Mesenchymal stem cell (in vitro differentiated cells and primary cell): ENCODE measurements at regions not wholly inside any gene's neighbourhood (a gene's known extent, or its start where the extent isn't known, plus 50 kb on each side); places are given as distances from the start of the nearest gene placed in this dataset.
"Not testable (repeated sequence)": the region's sequence is repeated elsewhere in the genome, so short reads cannot be mapped to it uniquely, and the experiment has no call there.

Experiments
- DNase-seq: peaks from one replicate; pipeline ENCODE4 v3.0.0-alpha.2; 2013
- H2AFZ ChIP-seq: one replicate; pipeline ENCODE4 v1.6.1; 2013; ENCODE audit warnings: low read depth, mild to moderate bottlenecking, control low read depth, inconsistent platforms, low read length, moderate library complexity
- H2AK5ac ChIP-seq: 2 replicates; pipeline ENCODE4 v1.6.1; 2013; ENCODE audit warnings: low read length, moderate library complexity, mild to moderate bottlenecking, inconsistent platforms; ENCODE audit not compliant: severe bottlenecking
- H2BK120ac ChIP-seq: one replicate; pipeline ENCODE4 v1.6.1; 2013; ENCODE audit warnings: low read depth, mild to moderate bottlenecking, inconsistent platforms, low read length, moderate library complexity
- H2BK12ac ChIP-seq, 2 experiments: one replicate each; pipeline ENCODE4 v1.6.1; 2013; ENCODE audit warnings: inconsistent platforms in 2 of 2, low read length in 2 of 2, mild to moderate bottlenecking in 2 of 2, moderate library complexity in 2 of 2, control low read depth in 1 of 2
- H2BK15ac ChIP-seq: one replicate; pipeline ENCODE4 v1.6.1; 2013; ENCODE audit warnings: mild to moderate bottlenecking, low read depth, inconsistent platforms; ENCODE audit not compliant: poor library complexity, severe bottlenecking
- H2BK5ac ChIP-seq: 2 replicates; pipeline ENCODE4 v1.6.1; 2013; ENCODE audit warnings: low read depth, mild to moderate bottlenecking, low read length, control low read depth, inconsistent platforms; ENCODE audit not compliant: poor library complexity, severe bottlenecking
- H3K14ac ChIP-seq, 2 experiments: one replicate each; pipeline ENCODE4 v1.6.1; 2013; ENCODE audit warnings: inconsistent platforms in 2 of 2, low read length in 2 of 2, control low read depth in 1 of 2, mild to moderate bottlenecking in 1 of 2, moderate library complexity in 1 of 2
- H3K18ac ChIP-seq, 2 experiments: one replicate each; pipeline ENCODE4 v1.6.1; 2013; ENCODE audit warnings: inconsistent platforms in 2 of 2, low read length in 2 of 2, control low read depth in 1 of 2, low read depth in 1 of 2, mild to moderate bottlenecking in 1 of 2
- H3K23ac ChIP-seq, 2 experiments: one replicate each; pipeline ENCODE4 v1.6.1; 2013; ENCODE audit warnings: inconsistent platforms in 2 of 2, low read length in 2 of 2, mild to moderate bottlenecking in 2 of 2, moderate library complexity in 2 of 2, control low read depth in 1 of 2
- H3K27ac ChIP-seq: 2 replicates; pipeline ENCODE4 v1.5.1; 2013; ENCODE audit warnings: mild to moderate bottlenecking, moderate library complexity, low read length, control low read depth, inconsistent platforms; ENCODE audit not compliant: poor library complexity, severe bottlenecking
- H3K27me3 ChIP-seq, 2 experiments: 2 replicates each; pipeline versions ENCODE4 v1.6.1 to v1.7.0; 2013; ENCODE audit warnings: low read length in 2 of 2, mild to moderate bottlenecking in 2 of 2, moderate library complexity in 2 of 2, control low read depth in 1 of 2, inconsistent platforms in 1 of 2; ENCODE audit not compliant: control insufficient read depth in 1 of 2, insufficient read depth in 1 of 2
- H3K36me3 ChIP-seq, 2 experiments: 2 replicates each; pipeline versions ENCODE4 v1.6.1 to v1.7.0; 2013; ENCODE audit warnings: low read length in 2 of 2, control low read depth in 1 of 2, inconsistent platforms in 1 of 2, low read depth in 1 of 2, mild to moderate bottlenecking in 1 of 2; ENCODE audit not compliant: insufficient read depth in 2 of 2, control insufficient read depth in 1 of 2
- H3K4ac ChIP-seq, 2 experiments: one replicate each; pipeline ENCODE4 v1.6.1; 2013; ENCODE audit warnings: inconsistent platforms in 2 of 2, low read length in 2 of 2, mild to moderate bottlenecking in 2 of 2, moderate library complexity in 2 of 2, control low read depth in 1 of 2, low read depth in 1 of 2
- H3K4me1 ChIP-seq: 2 replicates; pipeline ENCODE4 v1.6.1; 2013; ENCODE audit warnings: low read depth, low read length, control low read depth; ENCODE audit not compliant: control insufficient read depth, insufficient read depth
- H3K4me2 ChIP-seq: 2 replicates; pipeline ENCODE4 v1.6.1; 2013; ENCODE audit warnings: low read length, mild to moderate bottlenecking, inconsistent platforms; ENCODE audit not compliant: poor library complexity, severe bottlenecking
- H3K4me3 ChIP-seq, 2 experiments: 2 replicates each; pipeline versions ENCODE4 v1.5.1 to v1.7.0; 2013; ENCODE audit warnings: low read length in 2 of 2, mild to moderate bottlenecking in 2 of 2, control low read depth in 1 of 2, low read depth in 1 of 2; ENCODE audit not compliant: insufficient read depth in 1 of 2
- H3K79me1 ChIP-seq: replicated peaks from 2 replicates; pipeline ENCODE4 v1.6.1; 2013; ENCODE audit warnings: mild to moderate bottlenecking, control low read depth, low read length, inconsistent platforms; ENCODE audit not compliant: poor library complexity, severe bottlenecking
- H3K9ac ChIP-seq: 2 replicates; pipeline ENCODE4 v1.7.0; 2013; ENCODE audit warnings: mild to moderate bottlenecking, low read length, moderate library complexity
- H3K9me3 ChIP-seq: 2 replicates; pipeline ENCODE4 v1.7.0; 2013; ENCODE audit warnings: mild to moderate bottlenecking, low read length; ENCODE audit not compliant: control insufficient read depth
- H4K8ac ChIP-seq: one replicate; pipeline ENCODE4 v1.6.1; 2013; ENCODE audit warnings: inconsistent platforms, mild to moderate bottlenecking, low read length, moderate library complexity
- H4K91ac ChIP-seq: one replicate; pipeline ENCODE4 v1.6.1; 2013; ENCODE audit warnings: mild to moderate bottlenecking, low read length, inconsistent platforms
- WGBS: methylation state at CpG from one replicate; pipeline ENCODE4 v1.1.7; 2013; ENCODE audit warnings: mixed read lengths; 5-methylcytosine and 5-hydroxymethylcytosine counted together

GRCh38 chr11:67807896-67808295 is 133.5 kb upstream of the ALDH3B2 start:
- peaks cover 8 to 16% of the 10 kb centered on the region in 2 experiments for H3K27me3 ChIP-seq
- H3K9ac ChIP-seq, H2BK120ac ChIP-seq, H2BK12ac ChIP-seq, H3K4me2 ChIP-seq, H3K9me3 ChIP-seq, H2AK5ac ChIP-seq, H3K4me1 ChIP-seq, H3K79me1 ChIP-seq, H3K27ac ChIP-seq, H3K23ac ChIP-seq, H2BK15ac ChIP-seq, H2AFZ ChIP-seq, H4K91ac ChIP-seq, H3K14ac ChIP-seq, H3K36me3 ChIP-seq, H3K4ac ChIP-seq, H4K8ac ChIP-seq, H3K18ac ChIP-seq, DNase-seq, H3K4me3 ChIP-seq, H2BK5ac ChIP-seq: not testable (repeated sequence)
- WGBS = 95% methylated on average over 14 of the region's 14 CpGs

- H3K9me3 ChIP-seq, H2BK5ac ChIP-seq, H3K4me1 ChIP-seq, H2AFZ ChIP-seq, DNase-seq, H2BK120ac ChIP-seq, H4K91ac ChIP-seq, H3K9ac ChIP-seq, H2BK15ac ChIP-seq, H3K23ac ChIP-seq, H3K79me1 ChIP-seq, H3K4me2 ChIP-seq, H4K8ac ChIP-seq, H2AK5ac ChIP-seq, H3K27me3 ChIP-seq, H3K14ac ChIP-seq, H3K27ac ChIP-seq, H3K4ac ChIP-seq, H2BK12ac ChIP-seq, H3K36me3 ChIP-seq: not testable (repeated sequence)
- WGBS = 14% methylated on average over 1 of the region's 8 CpGs
- Histone ChIP-seq H3K4me3 (peak overlapping the region in 1 of 2 experiments; percentile 73), H3K18ac (peak overlapping the region in 1 of 2 experiments; percentile 21)
These were observed 132.4 kb upstream of the ALDH3B2 start for GRCh38 chr11:67806728-67807235.

GRCh38 chr11:67806183-67806582 is 131.8 kb upstream of the ALDH3B2 start:
- H4K8ac ChIP-seq = peak overlapping the region; percentile 60
- not testable (repeated sequence) for H3K9me3 ChIP-seq, H4K91ac ChIP-seq, H3K4me1 ChIP-seq, H3K14ac ChIP-seq, H3K79me1 ChIP-seq, H3K23ac ChIP-seq, H3K36me3 ChIP-seq, H2BK120ac ChIP-seq, H3K9ac ChIP-seq, H3K27ac ChIP-seq, H3K27me3 ChIP-seq, H2AK5ac ChIP-seq, H2BK5ac ChIP-seq, DNase-seq, H2AFZ ChIP-seq, H3K4ac ChIP-seq, H2BK15ac ChIP-seq
- peak overlapping the region; percentile 65 to 73 for H3K4me3 ChIP-seq
- H3K18ac ChIP-seq = peak overlapping the region; percentile 12 to 34
- peak overlapping the region in 1 of 2 experiments; percentile 31 for H2BK12ac ChIP-seq
- WGBS = 4% methylated on average over 16 of the region's 26 CpGs
- peak overlapping the region; percentile 66 for H3K4me2 ChIP-seq

- H3K9me3 ChIP-seq, H2BK15ac ChIP-seq, H3K23ac ChIP-seq, H3K79me1 ChIP-seq, H3K4me1 ChIP-seq, H3K14ac ChIP-seq, H3K27me3 ChIP-seq, H2AK5ac ChIP-seq, H4K91ac ChIP-seq, H2BK120ac ChIP-seq, H3K36me3 ChIP-seq, H2BK5ac ChIP-seq, H4K8ac ChIP-seq, H2BK12ac ChIP-seq, H3K4ac ChIP-seq: not testable (repeated sequence)
- peak overlapping the region; percentile 47 for H3K27ac ChIP-seq
- DNase-seq = peak; percentile 97
- peak overlapping the region; percentile 85 for H2AFZ ChIP-seq
- H3K18ac ChIP-seq = peak overlapping the region; percentile 69 to 84
- peak overlapping the region; percentile 79 to 84 for H3K4me3 ChIP-seq
- peak overlapping the region; percentile 90 for H3K9ac ChIP-seq
- 1% methylated on average over 60 of the region's 66 CpGs for whole genome bisulfite sequencing
- H3K4me2 ChIP-seq = peak overlapping the region; percentile 84
These were observed 131.1 kb upstream of the ALDH3B2 start for GRCh38 chr11:67805253-67806126.
